HG03432 (cell line): ENCODE measurements at regions not wholly inside any gene's neighbourhood (a gene's known extent, or its start where the extent isn't known, plus 50 kb on each side); places are given as distances from the start of the nearest gene placed in this dataset.
A peak's percentile ranks its signal among the peaks of the same experiment; 100 is the strongest.

ENCODE experiments used
- ATAC-seq: cut with Tn5 transposase; IDR thresholded peaks from one replicate; pipeline ENCODE4 v1.9.1; 2021; ENCODE audit warnings: mild to moderate bottlenecking, moderate library complexity; ENCODE audit not compliant: unreplicated experiment

DNA sequence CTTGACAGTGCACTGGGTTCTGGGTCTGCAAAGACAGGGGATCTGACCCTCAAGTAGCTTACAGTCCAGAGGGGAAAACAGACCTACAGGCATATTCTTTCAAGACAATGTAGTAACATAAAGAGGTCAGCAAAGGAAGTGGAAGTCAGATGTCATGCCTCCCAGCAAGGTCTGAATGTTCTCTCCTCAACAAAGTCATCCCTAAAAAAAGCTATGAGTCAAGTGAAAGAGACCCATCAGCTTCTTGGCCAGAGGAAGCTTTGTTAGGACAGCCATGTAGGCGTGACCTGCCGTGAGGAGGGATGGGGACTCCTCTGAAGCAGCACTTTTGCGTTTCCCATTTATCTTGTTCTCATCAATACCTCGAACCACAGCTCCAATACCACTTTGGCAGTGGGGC, 331.6 kb upstream of the NR2F2 start:
- no peak for ATAC-seq

DNA sequence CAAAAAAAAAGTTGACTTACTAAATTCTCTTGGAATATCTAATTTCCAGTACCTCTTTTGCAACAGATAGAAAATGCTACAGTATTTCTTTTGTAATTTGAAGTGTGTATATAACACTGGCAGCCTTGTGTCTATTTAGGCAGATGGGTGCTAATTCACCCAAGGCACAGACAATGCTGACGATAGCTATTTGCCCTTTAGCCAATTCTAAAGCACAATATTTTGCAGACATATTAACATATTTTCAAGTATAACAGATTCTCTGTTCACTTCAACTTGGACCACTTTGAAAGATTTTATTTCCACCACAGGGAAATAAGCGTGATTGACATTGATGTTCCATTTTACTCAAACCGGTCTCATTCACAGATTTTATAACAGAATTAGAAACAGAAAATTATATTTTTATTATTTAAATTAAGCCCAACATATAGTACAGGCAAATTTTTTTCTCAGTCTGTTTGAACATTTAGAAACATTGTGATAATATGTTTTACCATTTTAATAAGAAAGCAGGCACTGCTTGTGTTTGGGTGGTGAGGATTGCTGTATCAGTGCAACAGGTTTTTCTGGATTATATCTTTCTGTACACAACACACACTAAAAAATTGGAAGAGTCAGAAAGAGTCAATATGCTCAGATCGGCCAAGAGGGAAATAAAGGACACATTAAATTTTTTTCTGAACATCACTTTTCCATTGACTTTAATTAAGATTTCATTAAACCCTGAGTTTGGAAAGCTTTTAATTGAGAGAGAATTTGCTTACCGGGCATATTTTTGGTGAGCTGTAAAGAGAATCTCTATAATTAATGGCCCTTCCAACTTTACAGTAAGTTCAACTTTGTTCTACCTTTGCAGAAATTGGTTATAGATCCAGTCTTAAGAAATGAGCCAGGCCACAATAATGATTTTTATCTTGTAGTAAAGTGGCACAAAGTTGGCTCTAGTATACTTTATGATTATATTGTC, 327.3 kb upstream of the NR2F2 start:
- ATAC-seq, result no peak

DNA sequence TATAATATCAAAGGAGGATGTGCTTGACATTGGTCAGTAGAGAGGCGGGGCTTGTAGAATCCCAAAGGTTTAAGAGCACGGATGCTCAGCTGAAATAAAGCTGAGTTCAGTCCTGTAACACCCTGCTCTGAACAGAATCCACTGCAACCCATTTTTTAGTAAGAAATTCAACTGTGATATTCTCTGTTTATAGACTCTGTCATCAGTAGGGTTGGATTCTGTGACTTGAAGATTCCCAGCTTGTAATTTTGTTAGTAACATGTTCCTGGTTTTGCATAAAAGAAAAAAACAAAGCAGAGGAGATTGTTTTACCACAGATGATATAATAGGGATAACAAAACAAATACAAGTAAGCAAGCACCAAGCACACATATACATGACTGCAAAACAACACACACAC, 324.6 kb upstream of the NR2F2 start:
- no peak for ATAC-seq

GRCh38 chr15:96011136-96011535, 319.4 kb upstream of the NR2F2 start:
- no peak for ATAC-seq

GRCh38 chr15:96014939-96015338, 315.6 kb upstream of the NR2F2 start:
- ATAC-seq, result no peak

DNA sequence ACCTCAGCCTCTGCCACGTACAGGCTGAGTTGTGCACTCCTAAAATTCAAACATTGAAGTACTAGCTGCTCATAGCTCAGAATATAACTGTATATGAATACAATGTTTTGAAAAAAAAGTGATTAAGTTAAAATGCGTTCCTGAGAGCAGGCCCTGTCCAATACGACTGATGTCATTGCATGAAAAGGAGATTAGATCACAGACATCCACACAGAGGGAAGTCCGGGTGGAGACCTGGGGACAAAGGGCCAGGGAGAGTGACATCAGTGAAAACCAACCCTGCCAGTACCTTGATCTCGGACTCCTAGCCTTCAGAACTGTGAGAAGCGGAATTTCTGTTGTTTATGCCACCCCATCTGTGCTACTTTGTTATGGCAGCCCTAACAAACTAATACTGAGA, 311.4 kb upstream of the NR2F2 start:
- no peak for ATAC-seq

- ATAC-seq, result no peak
Measured at GRCh38 chr15:96020133-96020532, 310.4 kb upstream of the NR2F2 start.

- no peak for ATAC-seq
Measured at GRCh38 chr15:96020797-96021196, 309.7 kb upstream of the NR2F2 start.

DNA sequence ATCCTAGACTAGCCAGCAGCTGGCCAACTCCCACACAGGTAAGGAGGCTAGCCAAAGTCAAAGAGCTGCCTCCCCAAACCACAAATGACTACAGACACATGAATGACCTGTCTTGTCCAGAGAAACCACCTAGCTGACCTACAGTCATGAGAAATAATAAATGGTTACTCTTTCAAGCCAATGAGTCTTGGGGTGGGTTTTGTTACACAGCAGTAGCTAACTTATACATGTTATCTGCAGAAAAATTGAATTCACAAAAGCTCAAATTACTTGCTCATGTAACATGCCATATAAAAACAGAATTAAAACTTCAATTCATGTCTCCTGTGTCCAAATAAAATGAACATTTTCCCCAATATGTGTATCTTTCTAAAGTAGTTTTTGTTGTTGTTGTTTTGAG, 307.4 kb upstream of the NR2F2 start:
- no peak for ATAC-seq

- ATAC-seq, result no peak
Measured at GRCh38 chr15:96027501-96027900, 303.0 kb upstream of the NR2F2 start.

GRCh38 chr15:96028620-96029019, 301.9 kb upstream of the NR2F2 start:
- no peak for ATAC-seq

DNA sequence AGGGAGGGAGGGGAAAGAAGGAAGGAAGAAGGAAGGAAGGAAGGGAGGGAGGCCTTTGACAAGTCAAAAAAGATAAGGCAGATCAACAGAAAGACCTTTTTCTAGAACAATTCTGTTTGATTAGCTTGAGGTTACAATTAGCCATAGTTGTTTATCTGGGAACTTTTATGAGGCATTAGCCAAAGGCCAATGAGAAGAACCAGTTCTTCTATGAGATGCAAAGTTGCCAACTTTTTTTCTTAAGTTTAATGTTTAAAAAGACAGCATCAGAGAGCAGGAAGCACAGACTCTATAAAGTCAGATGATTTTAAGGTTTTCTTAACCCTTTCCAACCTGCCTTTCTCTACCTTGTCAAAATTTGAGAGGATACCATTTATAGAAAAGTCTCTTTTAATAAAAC, 301.3 kb upstream of the NR2F2 start:
- no peak for ATAC-seq

- peak; percentile 62 for ATAC-seq
Measured at GRCh38 chr15:96031426-96032110, 298.9 kb upstream of the NR2F2 start.

GRCh38 chr15:96035091-96035490, 295.4 kb upstream of the NR2F2 start:
- ATAC-seq, result no peak

- ATAC-seq, result no peak
Measured at GRCh38 chr15:96035635-96036034, 294.9 kb upstream of the NR2F2 start.

- ATAC-seq, result peak; percentile 76
Measured at GRCh38 chr15:96037584-96037983, 292.9 kb upstream of the NR2F2 start.

DNA sequence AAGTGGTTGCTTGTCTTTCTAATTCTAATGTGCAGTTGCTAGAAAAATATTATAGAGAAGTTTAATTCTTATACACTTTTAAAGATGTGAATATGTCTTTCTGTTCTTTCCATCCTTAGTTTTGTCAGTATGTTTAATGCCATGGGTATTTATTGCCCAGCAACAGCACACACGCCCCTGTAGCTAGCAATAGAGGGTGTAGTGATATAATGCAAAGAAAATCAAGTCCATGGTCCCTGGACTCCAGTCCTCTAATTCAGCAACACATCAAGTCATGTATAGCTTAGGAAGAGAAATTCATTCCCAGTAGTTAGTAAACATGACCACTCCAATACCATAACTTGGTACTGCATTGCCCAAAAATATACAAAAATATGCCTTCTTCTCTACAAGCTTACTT, 292.4 kb upstream of the NR2F2 start:
- ATAC-seq, result no peak

GRCh38 chr15:96038650-96039049, 291.9 kb upstream of the NR2F2 start:
- peak; percentile 50 for ATAC-seq

DNA sequence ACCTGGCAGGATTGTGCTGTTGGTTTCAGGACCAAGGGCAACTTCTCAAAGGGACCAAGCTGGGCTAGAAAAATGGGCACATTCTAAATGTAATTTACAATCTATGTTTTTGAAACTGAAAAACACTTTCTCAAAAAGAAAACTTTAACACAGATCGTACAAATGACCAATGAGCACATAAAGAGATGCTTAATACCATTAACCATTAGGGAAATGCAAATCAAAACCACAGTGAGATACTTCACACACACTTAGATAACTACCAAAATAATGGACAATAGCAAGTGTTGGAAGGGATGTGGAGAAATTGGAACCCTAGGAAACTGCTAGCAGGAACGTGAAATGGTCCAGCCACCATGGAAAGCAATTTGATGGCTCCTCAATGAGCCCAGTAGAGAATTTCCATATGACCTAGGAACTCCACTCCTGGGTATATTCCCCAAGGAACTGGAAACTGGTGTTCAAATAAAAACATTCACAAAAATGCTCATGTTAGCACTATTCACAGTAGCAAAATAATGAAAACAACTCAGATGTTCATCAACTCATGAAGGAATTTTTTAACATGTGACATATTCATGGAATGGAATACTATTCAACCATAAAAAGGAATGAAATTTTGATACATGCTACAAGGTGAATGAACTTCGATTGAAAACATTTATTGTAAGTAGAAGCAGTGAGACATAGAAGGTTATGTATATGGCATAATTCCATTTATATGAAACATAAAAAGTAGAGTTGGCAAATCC, 288.3 kb upstream of the NR2F2 start:
- no peak for ATAC-seq

- peak; percentile 84 for ATAC-seq
Measured at GRCh38 chr15:96042734-96043224, 287.7 kb upstream of the NR2F2 start.

DNA sequence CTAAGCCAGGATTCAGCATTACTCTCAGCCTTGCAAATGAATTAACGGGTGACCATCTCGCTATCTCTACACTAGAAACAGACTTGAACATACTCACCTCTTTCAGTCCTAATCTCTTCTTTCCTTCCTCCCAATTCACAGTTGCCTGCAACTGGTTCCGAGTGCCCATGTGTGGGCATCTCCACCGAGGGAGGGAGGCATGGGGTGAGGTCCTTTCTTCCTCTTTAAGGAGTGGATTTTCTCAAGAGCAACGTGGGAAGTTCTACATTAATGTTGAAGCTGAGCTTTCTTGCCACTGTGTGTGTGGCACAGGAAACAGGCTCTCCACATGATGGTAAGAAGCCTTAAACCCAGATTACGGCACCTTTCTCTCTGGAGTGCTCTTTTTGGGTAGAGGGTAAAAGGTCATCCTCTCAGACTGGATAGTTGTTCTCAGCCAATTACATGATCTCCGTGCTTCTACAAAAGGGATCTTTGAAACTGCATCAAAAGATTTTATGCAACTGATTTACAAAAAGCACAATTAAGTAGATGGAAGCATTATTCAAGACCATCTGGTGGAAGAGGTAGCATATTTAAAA, 286.8 kb upstream of the NR2F2 start:
- no peak for ATAC-seq
